SU-DHL-6 (cell line): ENCODE measurements at regions not wholly inside any gene's neighbourhood (a gene's known extent, or its start where the extent isn't known, plus 50 kb on each side); places are given as distances from the start of the nearest gene placed in this dataset.

Experiments used
- CTCF ChIP-seq: fragments of 200-600 bp; sonication (generic); IDR thresholded peaks from one replicate; pipeline ENCODE4 v1.5.1; 2017; ENCODE audit warnings: antibody characterized with exemption, mild to moderate bottlenecking, low read length, moderate library complexity; ENCODE audit not compliant: insufficient read depth, poor library complexity, severe bottlenecking
- EZH2phosphoT487 ChIP-seq: fragments of 200-600 bp; sonication (generic), shearing (Covaris generic); conservative IDR thresholded peaks from 2 replicates; pipeline ENCODE4 v1.6.1; 2018; ENCODE audit warnings: mild to moderate bottlenecking, antibody characterized with exemption, low read length, moderate library complexity, mixed read lengths

GRCh38 chr5:106367281-106367680 lies 1303.5 kb downstream of the EFNA5 start:
- TF ChIP-seq CTCF (no peak), EZH2phosphoT487 (no peak)
